NCI-H748 (cell line): ENCODE measurements at regions not wholly inside any gene's neighbourhood (a gene's known extent, or its start where the extent isn't known, plus 50 kb on each side); places are given as distances from the start of the nearest gene placed in this dataset.
"Not testable (repeated sequence)": the region's sequence is repeated elsewhere in the genome, so short reads cannot be mapped to it uniquely, and the experiment has no call there.

Experiments
- DNase-seq: peaks from one replicate; lab custom pipeline; 2025; ENCODE audit not compliant: unreplicated experiment; lab: John Stamatoyannopoulos, UW

DNA sequence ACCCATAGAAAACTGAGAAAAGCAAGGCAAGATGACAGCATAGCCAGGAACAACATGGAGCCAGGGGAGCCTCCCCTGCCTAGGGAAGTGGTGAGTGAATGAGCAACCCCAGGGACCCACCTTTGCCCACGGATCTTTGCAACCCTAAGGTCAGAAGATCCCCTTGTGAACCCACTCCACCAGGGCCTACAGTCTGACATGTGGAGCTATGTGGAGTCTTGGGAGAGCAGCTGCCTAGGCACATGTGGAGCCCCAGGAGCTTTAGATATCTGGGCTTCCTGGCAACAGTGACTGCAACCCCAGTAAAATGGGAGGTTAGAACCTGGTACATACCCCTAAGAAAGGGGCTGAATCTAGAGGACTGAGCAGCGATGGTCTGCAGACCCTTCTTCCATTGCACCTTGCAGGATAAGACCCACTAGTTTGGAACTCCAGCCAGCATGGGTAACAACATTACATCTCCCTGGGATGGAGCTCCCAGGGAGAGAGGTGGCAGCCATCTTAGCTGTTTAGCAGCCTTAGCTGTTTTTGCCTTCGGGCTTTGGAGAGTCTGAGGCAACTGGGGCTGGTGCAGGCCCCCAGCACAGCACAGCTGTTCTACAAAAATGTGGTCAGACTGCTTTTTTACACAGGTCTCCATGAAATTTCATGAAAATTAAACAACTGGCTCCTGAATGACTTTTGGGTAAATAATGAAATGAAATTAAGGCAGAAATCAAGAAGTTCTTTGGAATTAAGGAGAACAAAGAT, 104.7 kb upstream of the TRIM2 start:
- no peak for DNase-seq

DNA sequence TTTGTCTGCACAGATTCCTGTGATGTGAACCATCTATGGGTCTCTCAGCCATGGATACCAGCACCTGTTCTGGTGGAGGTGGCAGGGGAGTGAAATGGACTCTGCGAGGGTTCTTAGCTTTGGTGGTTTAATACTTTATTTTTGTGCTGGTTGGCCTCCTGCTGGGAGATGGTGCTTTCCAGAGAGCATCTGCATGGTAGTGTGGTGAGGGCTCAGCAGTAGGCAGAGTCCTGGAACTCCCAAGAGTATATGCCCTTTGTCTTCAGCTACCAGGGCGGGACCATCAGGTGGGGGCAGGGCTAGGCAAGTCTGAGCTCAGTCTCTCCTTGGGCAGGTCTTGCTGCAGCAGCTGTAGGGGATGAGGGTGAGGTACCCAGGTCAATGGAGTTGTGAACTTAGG, 97.5 kb upstream of the TRIM2 start:
- DNase-seq, result not testable (repeated sequence)

DNA sequence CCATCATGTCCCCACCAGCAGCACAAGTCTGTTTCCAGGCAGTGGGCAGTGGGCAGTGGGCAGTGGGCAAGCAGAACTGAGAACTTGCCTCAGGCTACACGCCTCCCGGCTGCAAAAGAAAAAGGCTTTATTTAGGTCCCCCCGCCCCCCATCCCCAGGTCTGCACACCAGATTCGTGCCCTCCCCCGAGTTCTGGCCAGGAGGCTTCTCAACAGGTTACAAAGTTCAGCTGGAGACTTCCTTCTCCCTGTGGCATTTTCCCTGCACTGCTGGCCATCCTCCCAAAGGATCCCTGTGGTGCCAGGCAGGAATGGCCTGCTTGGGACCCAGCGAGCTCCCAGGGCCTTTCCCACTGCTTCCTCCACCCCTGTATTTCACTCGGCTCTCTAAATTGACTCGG, 97.0 kb upstream of the TRIM2 start:
- no peak for DNase-seq

DNA sequence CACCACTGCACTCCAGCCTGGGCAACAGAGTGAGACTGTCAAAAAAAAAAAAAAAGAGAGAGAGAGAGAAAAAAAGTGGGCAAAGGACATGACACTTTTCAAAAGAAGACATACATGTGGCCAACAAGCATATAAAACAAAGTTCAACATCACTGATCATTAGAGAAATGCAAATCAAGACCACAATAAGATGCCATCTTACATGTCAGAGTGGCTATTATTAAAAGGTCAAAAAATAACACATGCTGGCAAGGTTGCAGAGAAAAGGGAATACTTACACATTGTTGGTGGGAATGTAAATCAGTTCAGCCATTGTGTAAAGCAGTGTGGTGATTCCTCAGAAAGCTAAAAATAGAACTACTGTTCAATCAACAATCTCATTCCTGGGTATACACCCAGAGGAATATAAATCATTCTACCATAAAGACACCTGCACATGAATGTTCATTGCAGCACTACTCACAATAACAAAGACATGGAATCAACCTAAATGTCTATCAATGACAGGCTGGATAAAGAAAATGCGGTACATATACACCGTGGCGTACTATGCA, 94.9 kb upstream of the TRIM2 start:
- DNase-seq, result no peak

DNA sequence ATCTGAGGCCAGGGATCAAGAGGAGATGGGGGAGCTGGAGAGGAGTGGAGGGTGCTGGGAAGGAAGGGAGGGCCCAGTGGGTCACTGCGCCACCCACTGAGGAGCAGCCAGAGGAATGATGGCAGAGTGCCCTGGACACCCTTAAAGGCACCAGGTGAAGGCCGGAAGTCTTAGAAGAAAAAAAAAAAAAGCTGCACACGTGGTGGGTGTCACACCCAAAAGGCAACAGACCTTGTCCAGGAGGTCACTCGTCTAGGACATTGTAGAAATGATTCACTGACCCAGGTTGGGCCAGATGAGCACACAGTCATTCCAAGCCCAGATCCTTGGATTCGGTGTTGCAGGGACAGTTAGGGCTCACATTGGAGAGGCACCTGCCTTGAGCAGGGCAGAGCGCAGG, 93.5 kb upstream of the TRIM2 start:
- no peak for DNase-seq

DNA sequence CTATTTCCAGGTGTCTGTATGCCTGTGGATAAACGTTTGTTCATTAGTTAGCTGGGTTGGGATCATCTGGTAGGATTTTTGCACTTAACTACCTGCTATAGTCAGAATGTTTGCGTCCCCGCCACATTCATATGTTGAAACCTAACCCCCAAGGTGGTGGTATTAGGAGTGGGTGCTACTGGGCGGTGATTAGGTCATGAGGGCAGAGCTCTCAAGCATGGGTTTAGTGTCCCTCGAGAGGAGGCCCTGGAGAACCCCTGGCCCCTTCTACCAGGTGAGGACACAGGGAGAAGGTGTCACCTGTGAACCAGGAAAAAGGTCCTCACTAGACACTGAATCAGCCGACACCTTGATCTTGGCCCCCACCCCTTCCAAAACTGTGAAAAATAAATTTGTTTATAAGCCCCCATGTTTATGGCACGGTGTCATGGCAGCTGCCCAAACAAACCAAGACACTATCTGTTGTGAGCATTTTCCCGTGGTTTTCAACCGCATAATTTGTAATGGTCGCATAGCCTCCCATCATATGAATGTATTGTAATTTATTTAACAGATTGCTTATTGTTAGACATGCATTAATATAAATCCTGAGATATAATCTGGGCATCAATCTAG, 92.7 kb upstream of the TRIM2 start:
- no peak for DNase-seq

DNA sequence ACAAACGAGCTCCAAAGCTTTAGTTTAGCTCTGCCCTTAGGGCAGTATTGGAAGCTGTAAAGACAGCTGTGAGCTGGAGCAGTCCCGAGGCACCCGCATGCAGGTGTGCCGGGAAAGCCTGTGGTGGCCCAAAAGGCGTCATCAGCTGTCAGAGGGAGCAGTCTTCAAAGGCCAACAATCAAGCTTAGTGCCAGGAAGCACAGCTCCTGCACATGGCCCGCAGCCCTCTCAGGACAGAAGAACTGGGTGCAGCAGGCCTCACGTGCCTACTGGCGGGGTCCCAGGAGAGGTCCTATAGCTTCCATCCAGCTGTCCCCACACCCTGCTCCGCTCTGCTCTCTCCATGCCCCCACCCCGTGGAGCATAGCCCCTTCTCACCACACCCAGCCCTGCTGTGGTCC, 92.2 kb upstream of the TRIM2 start:
- no peak for DNase-seq

DNA sequence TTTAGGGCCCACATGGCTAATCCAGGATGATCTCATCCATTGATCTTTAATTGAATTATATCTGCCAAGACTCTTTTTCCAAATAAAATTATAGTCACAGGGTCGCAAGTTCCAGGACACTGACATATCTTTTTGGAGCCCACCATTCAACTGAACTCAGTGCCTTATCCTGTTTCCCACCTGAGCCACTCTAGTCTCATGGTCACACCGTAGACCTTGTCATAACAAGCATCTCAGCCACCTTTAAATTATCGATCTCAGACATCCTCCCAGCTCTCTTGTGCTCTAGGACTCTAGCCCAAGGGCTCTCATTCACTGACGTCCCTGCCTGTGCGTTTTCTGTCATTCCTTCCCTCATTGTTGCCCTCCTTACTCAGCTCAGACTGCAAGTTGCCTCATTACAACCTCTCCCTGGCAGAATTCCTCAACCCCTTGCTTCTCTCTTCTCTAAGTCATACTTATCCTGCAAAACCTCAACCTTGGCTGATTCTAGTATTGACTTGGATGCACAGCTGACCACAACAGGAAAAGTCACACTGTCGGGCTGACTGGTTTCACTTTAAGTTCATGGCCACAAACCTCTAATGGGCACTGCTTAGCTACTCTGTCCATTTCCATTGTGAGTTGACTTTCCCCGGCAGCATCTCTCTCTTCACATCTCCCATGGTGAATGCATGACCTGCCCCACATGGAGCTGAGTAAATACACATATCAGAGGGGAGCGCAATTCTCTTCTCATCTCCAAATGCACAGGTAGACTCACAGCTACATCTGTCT, 91.0 kb upstream of the TRIM2 start:
- DNase-seq, result no peak

DNA sequence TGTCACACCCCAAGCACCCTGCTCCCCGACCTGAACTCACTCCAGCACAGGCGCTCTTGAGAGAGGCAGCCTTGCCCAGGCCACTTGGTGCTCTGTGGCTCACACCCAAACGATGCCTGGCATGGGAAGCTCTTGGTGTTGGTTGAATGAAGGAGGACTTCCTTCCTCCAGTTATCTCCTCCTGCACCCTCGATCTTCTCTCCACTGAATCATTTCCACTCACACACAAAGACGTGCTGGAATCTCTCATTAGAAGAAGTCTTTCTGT, 90.5 kb upstream of the TRIM2 start:
- no peak for DNase-seq

DNA sequence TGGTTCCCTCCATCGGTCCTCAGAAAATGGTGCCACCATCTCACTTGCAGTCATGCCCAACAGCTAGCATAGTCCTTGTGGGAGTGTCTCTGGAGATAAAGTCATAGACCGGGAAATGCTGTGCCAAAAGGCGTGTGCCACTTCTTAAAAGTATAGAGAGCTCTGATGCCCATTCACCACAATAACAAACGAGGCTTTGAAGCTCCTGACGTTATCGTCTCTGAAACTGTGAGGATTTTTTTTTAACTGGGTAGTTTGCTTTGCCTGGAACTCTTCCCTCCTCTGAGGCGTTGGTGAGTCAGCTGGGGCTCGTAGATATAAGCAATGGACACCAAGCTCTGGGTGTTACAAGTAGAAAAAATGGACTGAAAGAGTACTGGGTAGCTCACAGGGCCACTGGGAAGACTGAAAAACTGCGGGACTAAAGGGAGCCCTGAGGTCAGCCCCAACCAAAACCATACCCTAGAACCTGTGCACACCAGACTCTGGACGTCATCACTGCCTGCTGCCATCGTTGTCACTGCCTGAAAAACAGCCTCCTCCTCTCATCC, 89.4 kb upstream of the TRIM2 start:
- DNase-seq, result no peak

DNA sequence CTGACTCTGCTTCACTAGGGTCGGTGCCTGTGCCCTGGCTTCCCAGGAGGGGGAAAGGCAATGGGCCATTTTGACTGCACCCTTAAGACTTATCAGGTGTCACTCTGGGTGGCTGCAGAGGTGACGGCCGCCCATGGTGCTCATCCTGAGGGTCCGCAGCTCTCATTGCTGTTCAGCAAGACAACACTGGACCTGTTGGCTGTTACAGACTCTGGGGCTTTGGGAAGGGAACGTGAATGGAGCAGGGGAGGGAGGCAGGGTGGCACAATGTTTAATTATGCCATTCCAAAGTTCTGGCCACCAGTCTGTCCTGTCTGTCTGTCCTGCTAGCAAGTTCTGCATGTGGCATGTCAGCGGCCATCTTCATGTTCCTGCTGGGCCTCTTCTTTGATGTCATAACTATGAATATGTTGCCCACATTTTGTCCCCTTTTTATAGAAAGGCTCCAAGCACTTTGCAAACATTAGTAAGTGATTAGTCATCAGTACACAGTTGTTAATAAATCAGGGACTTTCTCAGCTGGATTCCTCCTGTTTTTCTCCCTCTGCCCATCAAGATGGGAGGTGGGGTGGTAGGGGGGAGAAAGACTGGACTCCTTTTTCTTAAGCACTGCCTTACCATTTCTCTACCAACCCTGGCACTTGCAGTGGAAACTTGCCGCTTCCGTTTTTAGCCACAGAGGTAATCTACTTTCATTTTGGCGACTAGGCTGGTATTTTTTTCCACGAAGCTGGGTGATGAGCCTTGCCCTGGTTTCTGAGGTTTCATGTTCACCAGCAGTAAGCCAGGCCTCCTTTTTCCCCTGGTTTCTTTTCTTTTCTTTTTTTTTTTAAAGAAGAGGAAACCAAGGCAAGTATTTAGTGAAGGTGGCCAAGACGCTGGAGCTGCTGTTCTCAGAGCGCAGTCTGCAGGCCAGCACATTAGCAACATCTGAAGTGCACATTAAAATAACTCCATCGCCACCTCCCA, 88.6 kb upstream of the TRIM2 start:
- no peak for DNase-seq

DNA sequence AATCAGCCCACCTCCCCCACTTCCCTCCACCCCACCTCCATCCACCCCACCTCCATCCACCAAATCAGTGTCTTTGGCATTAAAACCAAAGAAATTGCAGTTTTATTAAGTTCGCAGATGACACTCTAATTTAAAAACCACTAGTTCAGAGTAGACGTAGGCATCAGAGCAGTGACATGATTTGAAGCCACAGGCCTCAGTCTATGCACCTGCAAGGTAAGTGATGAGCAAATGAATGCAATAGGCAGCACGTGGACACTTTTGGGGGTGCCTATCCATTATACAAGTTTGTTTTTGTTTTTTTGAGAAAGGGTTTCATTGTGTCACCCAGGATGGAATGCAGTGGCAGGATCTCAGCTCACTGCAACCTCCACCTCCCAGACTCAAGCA, 88.0 kb upstream of the TRIM2 start:
- DNase-seq, result no peak

DNA sequence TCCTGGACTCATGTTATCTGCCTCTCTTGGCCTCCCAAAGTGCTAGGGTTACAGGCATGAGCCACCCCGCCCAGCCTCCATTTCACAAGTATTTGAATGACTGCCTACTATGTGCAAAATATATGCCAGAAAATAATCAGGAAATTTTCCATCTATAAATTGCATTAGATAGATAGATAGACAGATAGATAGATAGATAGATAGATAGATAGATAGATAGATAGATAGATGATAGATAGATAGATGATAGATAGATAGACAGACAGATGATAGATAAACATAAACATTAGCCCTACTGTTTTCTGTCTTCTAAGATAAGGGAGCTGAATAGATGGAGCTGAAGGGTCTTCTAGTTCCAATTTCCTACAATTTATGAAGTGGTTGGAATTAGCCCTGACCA, 87.4 kb upstream of the TRIM2 start:
- no peak for DNase-seq

DNA sequence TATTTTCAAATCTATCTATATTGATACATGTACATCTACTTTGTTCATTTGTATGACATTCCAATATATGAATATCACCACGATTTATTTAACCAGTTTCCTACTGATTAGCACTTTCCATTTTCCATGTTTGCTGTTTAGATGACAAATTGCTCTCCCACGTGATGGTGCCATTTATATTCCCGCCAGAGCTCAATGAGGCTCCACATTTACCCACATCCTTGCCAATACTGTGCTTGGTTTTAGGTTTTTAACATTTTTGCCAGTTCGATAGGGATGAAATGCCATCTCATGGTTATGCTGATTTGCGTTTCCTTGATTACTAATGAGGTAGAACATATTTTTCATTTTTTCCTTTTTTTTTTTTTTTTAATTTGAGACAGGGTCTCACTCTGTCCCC, 86.7 kb upstream of the TRIM2 start:
- no peak for DNase-seq

DNA sequence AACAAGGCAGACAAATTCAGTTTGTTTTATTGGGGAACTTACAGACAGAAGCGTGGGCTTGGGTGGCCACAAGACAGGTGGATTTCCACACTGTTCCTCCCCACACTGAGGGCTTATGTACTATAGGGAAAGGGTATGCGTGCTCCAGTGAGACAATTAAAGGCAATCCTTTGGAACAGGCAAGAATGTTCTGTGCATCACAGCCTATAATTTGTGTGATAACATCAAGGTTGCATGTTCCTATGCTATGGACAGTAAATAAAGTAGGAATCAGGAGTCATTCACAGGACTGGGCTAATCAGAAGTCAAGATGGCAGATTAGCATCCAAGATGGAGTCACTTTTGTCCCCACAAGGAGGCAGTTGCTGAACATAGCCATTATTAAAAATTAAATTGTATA, 84.6 kb upstream of the TRIM2 start:
- no peak for DNase-seq

DNA sequence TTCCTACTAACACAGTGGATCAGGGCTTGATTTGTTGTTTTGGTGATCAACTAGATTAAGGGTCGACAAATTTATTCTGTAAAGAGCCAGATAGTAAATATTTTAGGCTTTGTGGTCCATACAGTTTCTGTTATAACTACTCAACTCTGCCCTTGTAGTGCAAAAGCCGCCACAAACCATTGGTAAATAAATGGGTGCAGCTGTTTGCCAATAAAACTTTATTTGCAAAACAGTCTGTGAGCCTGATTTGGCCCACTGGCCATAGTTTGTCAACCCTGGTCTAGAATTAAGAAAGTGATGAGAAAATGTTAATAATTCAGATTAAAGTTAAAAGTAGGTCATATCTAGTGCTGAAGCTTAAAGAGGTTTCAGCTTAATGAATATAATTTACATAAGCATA, 84.0 kb upstream of the TRIM2 start:
- DNase-seq, result no peak

DNA sequence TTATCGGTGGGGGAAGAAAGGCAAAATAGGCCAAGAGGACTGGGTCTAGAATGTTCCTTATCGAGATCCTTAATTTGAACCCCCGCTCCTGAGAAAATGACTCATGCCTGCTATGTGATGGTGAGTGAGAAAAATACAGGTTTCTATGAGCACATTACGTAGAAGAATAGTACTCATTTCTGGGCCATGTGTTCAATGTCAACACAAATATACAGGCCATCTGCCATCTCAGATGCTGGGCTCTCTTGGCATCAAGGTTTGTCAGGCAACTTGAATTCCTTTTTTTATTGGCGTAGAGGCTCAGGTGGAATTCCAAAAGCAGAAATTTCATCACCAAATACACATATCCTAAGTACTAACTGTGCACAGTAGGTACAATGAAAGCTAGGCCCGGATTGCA, 81.4 kb upstream of the TRIM2 start:
- DNase-seq, result no peak

DNA sequence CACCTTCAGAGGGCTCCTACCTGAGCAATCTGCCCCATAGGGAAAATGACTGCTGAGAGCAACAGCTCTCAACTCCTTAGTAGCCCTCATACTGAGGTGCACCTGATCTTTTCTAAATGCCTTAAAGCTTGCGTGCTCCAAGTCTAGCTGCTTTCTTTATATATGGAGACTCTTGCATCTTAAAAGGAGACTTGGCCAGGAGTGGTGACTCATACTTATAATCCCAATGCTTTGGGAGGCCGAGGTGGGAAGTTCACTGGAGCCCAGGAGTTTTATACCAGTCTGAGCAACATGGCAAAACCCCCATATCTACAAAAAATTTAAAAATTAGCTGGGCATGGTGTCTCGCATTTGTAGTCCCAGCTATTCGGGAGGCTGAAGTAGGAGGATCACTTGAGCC, 78.1 kb upstream of the TRIM2 start:
- no peak for DNase-seq

DNA sequence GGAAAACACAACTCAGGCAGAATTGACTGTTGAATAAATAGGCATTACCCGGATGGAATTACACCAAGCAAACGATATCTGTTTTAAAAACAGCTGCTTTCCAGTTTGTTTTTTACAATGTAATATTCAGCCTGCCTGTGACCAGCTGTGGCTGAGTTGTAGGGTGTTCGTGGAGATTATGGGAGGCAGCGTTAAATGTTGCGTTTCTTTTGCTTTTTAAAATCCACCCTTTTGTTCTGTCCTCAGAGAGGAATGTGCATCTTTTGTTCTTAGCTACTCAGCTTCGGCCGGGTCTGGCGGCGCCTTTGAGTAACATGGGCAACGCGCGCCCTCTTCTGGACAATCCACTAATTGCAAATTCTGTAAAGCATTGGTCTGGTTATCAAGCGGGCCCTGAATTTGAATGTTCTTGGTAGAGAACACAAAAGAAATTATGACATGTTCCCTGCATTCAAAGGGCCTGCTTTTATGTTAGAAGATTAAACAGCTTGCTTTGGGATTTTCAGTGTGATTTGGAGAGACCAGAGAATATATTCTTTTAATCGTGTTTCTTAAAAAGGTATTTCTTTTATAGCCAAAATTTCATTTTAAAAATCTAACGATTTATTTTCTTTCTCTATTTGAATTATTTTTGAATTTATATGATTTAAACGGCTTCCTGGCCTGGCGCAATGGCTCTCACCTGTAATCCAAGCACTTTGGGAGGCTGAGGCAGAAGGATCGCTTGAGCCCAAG, 76.3 kb upstream of the TRIM2 start:
- DNase-seq, result peak; percentile 79

DNA sequence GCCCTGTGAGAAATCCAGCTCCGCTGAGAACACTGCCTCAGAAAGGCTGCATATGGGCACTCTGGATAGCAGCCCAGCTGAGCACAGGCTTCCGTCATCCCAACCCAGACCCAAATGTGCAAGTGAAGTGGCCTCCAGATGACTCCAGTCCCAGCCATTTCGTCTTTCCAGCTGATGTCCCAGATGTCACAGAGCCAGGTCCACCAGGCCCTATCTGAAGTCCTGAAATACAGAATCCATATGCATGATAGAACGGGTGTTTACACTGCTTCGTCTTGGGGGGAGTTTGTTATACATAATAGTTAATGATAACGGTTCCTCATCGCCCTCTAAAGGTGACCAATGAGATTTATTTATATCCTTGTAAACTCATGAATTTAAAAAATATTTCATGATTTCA, 72.6 kb upstream of the TRIM2 start:
- no peak for DNase-seq
